ENCODE measurements at regions not wholly inside any gene's neighbourhood (a gene's known extent, or its start where the extent isn't known, plus 50 kb on each side); places are given as distances from the start of the nearest gene placed in this dataset.
"Not testable (repeated sequence)": the region's sequence is repeated elsewhere in the genome, so short reads cannot be mapped to it uniquely, and the experiment has no call there.

- H3K27me3 ChIP-seq (ENCODE audit: control insufficient read depth in 1 of 2, insufficient read depth in 2 of 2, low read length in 2 of 2), result no peaks in the 10 kb centered on the region
- FAIRE-seq, result no peak
- no peak for TF ChIP-seq MBD4 (IDR thresholded peaks at IDR 0.05; ENCODE audit: borderline replicate concordance, low read length)
- no peak for TF ChIP-seq EED (CRISPR knock-in tag; IDR thresholded peaks at IDR 0.05)
- TF ChIP-seq ZNF510 (CRISPR knock-in tag; IDR thresholded peaks at IDR 0.05; ENCODE audit: low read depth), result no peak
- no peak for TF ChIP-seq CCAR2 (optimal IDR thresholded peaks at IDR 0.05; ENCODE audit: low read depth, low read length)
- no TSS peak for BruUV-seq (replicated peaks)
- in situ Hi-C loops (cut with HindIII; ENCODE audit: extremely low pct_ligation_motif_present, low pct_unique_long_range_greater_than_20kb), result no loop called here
- H3K36me3 ChIP-seq (replicated peaks in 1 of 2; ENCODE audit: control insufficient read depth in 1 of 2, insufficient read depth in 2 of 2, low read length in 2 of 2), result no peaks in the 10 kb centered on the region
- no peak for ATAC-seq
- H3K4me1 ChIP-seq (ENCODE audit: insufficient read depth, low read length), result peaks cover 7% of the 10 kb centered on the region
- H3K9ac ChIP-seq (ENCODE audit: insufficient read depth, low read depth, low read length), result no peak overlapping the region
- H3K4me3 ChIP-seq (replicated peaks in 1 of 3; ENCODE audit: insufficient read depth in 1 of 3, low read depth in 2 of 3, low read length in 3 of 3), result no peak overlapping the region
- H4K20me1 ChIP-seq (ENCODE audit: insufficient read depth, low read length), result no peaks in the 10 kb centered on the region
- no peak overlapping the region for H2AFZ ChIP-seq (ENCODE audit: low read length)
- H3K79me2 ChIP-seq (ENCODE audit: insufficient read depth, low read length), result no peaks in the 10 kb centered on the region
- 17% methylated on average over 3 of the region's 3 CpGs for WGBS (ENCODE audit: low lambda C conversion rate)
- ChIA-PET POLR2A (no interaction called here), CTCF (ENCODE audit: low intra/inter-chr PET ratio, low total read pairs) (no interaction called here)
- DNase-seq (ENCODE audit: low spot score), result no peak
- no peaks in the 10 kb centered on the region for H3K9me3 ChIP-seq (ENCODE audit: low read length)
- intact Hi-C loops (cut with micrococcal nuclease; ENCODE audit: unreplicated experiment), result no loop called here
- H3K4me2 ChIP-seq (ENCODE audit: low read depth, low read length), result no peak overlapping the region
- H3K27ac ChIP-seq (ENCODE audit: extremely low read length, insufficient read depth, low read length), result no peak overlapping the region
These were observed 240.2 kb upstream of the ZNF608 start for GRCh38 chr5:124986667-124987066.

- BruUV-seq (replicated peaks); ATAC-seq; intact Hi-C loops (cut with micrococcal nuclease; ENCODE audit: unreplicated experiment); H3K9me3 ChIP-seq (ENCODE audit: low read length); H3K36me3 ChIP-seq (replicated peaks in 1 of 2; ENCODE audit: control insufficient read depth in 1 of 2, insufficient read depth in 2 of 2, low read length in 2 of 2); H3K4me3 ChIP-seq (replicated peaks in 1 of 3; ENCODE audit: insufficient read depth in 1 of 3, low read depth in 2 of 3, low read length in 3 of 3); H3K27me3 ChIP-seq (ENCODE audit: control insufficient read depth in 1 of 2, insufficient read depth in 2 of 2, low read length in 2 of 2); H3K79me2 ChIP-seq (ENCODE audit: insufficient read depth, low read length); H2AFZ ChIP-seq (ENCODE audit: low read length); H3K4me1 ChIP-seq (ENCODE audit: insufficient read depth, low read length); CTCF ChIA-PET (ENCODE audit: low intra/inter-chr PET ratio, low total read pairs); H4K20me1 ChIP-seq (ENCODE audit: insufficient read depth, low read length); POLR2A ChIA-PET; H3K27ac ChIP-seq (ENCODE audit: extremely low read length, insufficient read depth, low read length); DNase-seq (ENCODE audit: low spot score); H3K4me2 ChIP-seq (ENCODE audit: low read depth, low read length); H3K9ac ChIP-seq (ENCODE audit: insufficient read depth, low read depth, low read length); FAIRE-seq; in situ Hi-C loops (cut with HindIII; ENCODE audit: extremely low pct_ligation_motif_present, low pct_unique_long_range_greater_than_20kb): not testable (repeated sequence)
- 44% methylated on average over 3 of the region's 3 CpGs for WGBS (ENCODE audit: low lambda C conversion rate)
These were observed 241.3 kb upstream of the ZNF608 start for GRCh38 chr5:124987786-124988185.

Measured in HepG2 (cell line).